Smooth muscle cell (in vitro differentiated cells): ENCODE measurements at regions not wholly inside any gene's neighbourhood (a gene's known extent, or its start where the extent isn't known, plus 50 kb on each side); places are given as distances from the start of the nearest gene placed in this dataset.
"Not testable (repeated sequence)": the region's sequence is repeated elsewhere in the genome, so short reads cannot be mapped to it uniquely, and the experiment has no call there.

ENCODE experiments used
- DNase-seq: peaks from one replicate; lab custom pipeline; 2025; ENCODE audit not compliant: unreplicated experiment; lab: John Stamatoyannopoulos, UW
- H2AFZ ChIP-seq: fragments of 200-600 bp; sonication (generic); 2 replicates; pipeline ENCODE4 v1.6.0; 2016; ENCODE audit warnings: antibody characterized with exemption, low read depth, mild to moderate bottlenecking
- H3F3A ChIP-seq: fragments of 200-600 bp; sonication (generic); 2 replicates; pipeline ENCODE4 v1.6.0; 2017; ENCODE audit warnings: antibody characterized with exemption, low read depth
- H3K27ac ChIP-seq: fragments of 200-600 bp; sonication (generic); 2 replicates; pipeline ENCODE4 v1.5.1; 2016; ENCODE audit warnings: low read depth, mild to moderate bottlenecking
- H3K27me3 ChIP-seq: fragments of 200-600 bp; sonication (generic); 2 replicates; pipeline ENCODE4 v1.6.1; 2016; ENCODE audit warnings: low read depth, mild to moderate bottlenecking
- H3K36me3 ChIP-seq: fragments of 200-600 bp; sonication (generic); 2 replicates; pipeline ENCODE4 v1.5.1; 2016; ENCODE audit warnings: low read depth
- H3K4me1 ChIP-seq: fragments of 200-600 bp; sonication (generic); 2 replicates; pipeline ENCODE4 v1.5.1; 2016; ENCODE audit warnings: low read depth
- H3K4me2 ChIP-seq: fragments of 200-600 bp; sonication (generic); 2 replicates; pipeline ENCODE4 v1.6.0; 2016; ENCODE audit warnings: mild to moderate bottlenecking
- H3K4me3 ChIP-seq: fragments of 200-600 bp; sonication (generic); 2 replicates; pipeline ENCODE4 v1.5.1; 2016; ENCODE audit warnings: mild to moderate bottlenecking
- H3K79me2 ChIP-seq: fragments of 200-600 bp; sonication (generic); 2 replicates; pipeline ENCODE4 v1.6.0; 2016; ENCODE audit warnings: low read depth, mild to moderate bottlenecking
- H3K9ac ChIP-seq: fragments of 200-600 bp; sonication (generic); 2 replicates; pipeline ENCODE4 v1.6.0; 2016; ENCODE audit warnings: low read depth
- H3K9me3 ChIP-seq: fragments of 200-600 bp; sonication (generic); replicated peaks from 2 replicates; pipeline ENCODE4 v1.5.1; 2016; ENCODE audit warnings: low read depth
- H4K20me1 ChIP-seq: fragments of 200-600 bp; sonication (generic); 2 replicates; pipeline ENCODE4 v1.6.0; 2016; ENCODE audit warnings: low read depth
- CTCF ChIP-seq: fragments of 200-600 bp; sonication (generic); IDR thresholded peaks from 2 replicates; pipeline ENCODE4 v1.5.1; 2017; ENCODE audit warnings: borderline replicate concordance, mild to moderate bottlenecking, antibody characterized with exemption; ENCODE audit not compliant: insufficient read depth, poor library complexity, severe bottlenecking
- WGBS: methylation state at CpG from one replicate; pipeline ENCODE4 v1.1.7; 2016; ENCODE audit warnings: low lambda C conversion rate; 5-methylcytosine and 5-hydroxymethylcytosine counted together

GRCh38 chr5:134471858-134472449 lies 53.5 kb upstream of the JADE2 start:
- not testable (repeated sequence) for H3F3A ChIP-seq, H4K20me1 ChIP-seq, H3K4me1 ChIP-seq, H3K9ac ChIP-seq, DNase-seq, H3K36me3 ChIP-seq, H3K9me3 ChIP-seq, H2AFZ ChIP-seq, H3K4me2 ChIP-seq, H3K27me3 ChIP-seq, H3K27ac ChIP-seq, H3K4me3 ChIP-seq, H3K79me2 ChIP-seq
- 90% methylated on average over 7 of the region's 7 CpGs for WGBS

- WGBS: 80% methylated on average over 3 of the region's 3 CpGs
- H3K9me3 ChIP-seq: no peaks in the 10 kb centered on the region
- H2AFZ ChIP-seq: no peak overlapping the region
- H3F3A ChIP-seq: no peaks in the 10 kb centered on the region
- H3K4me3 ChIP-seq: no peak overlapping the region
- peaks cover 5% of the 10 kb centered on the region for H3K4me1 ChIP-seq
- no peaks in the 10 kb centered on the region for H4K20me1 ChIP-seq
- H3K27me3 ChIP-seq: no peaks in the 10 kb centered on the region
- no peak for DNase-seq
- no peak overlapping the region for H3K27ac ChIP-seq
- no peak overlapping the region for H3K4me2 ChIP-seq
- H3K9ac ChIP-seq: no peak overlapping the region
- H3K36me3 ChIP-seq: no peaks in the 10 kb centered on the region
- no peak for TF ChIP-seq CTCF
- no peaks in the 10 kb centered on the region for H3K79me2 ChIP-seq
Observed at GRCh38 chr5:134468921-134469400, 56.5 kb upstream of the JADE2 start.

- H3F3A ChIP-seq: no peaks in the 10 kb centered on the region
- H3K4me2 ChIP-seq: peak overlapping the region; percentile 85
- TF ChIP-seq CTCF: no peak
- no peak for DNase-seq
- 97% methylated on average over 6 of the region's 6 CpGs for WGBS
- H3K4me3 ChIP-seq: no peak overlapping the region
- H3K27ac ChIP-seq: no peak overlapping the region
- H3K36me3 ChIP-seq: no peaks in the 10 kb centered on the region
- H4K20me1 ChIP-seq: no peaks in the 10 kb centered on the region
- H3K9ac ChIP-seq: no peak overlapping the region
- peak overlapping the region; percentile 64 for H2AFZ ChIP-seq
- peaks cover 5% of the 10 kb centered on the region for H3K4me1 ChIP-seq
- no peaks in the 10 kb centered on the region for H3K9me3 ChIP-seq
- no peaks in the 10 kb centered on the region for H3K79me2 ChIP-seq
- no peaks in the 10 kb centered on the region for H3K27me3 ChIP-seq
Observed at GRCh38 chr5:134467231-134467630, 55.5 kb upstream of the CDKN2AIPNL start.

GRCh38 chr5:134466241-134467069 lies 54.8 kb upstream of the CDKN2AIPNL start:
- peak overlapping the region; percentile 69 for H3K27ac ChIP-seq

More at GRCh38 chr5:134466241-134467069, 54.8 kb upstream of the CDKN2AIPNL start:
- no peaks in the 10 kb centered on the region for H3K79me2 ChIP-seq
- peaks cover 5% of the 10 kb centered on the region for H3K4me1 ChIP-seq
- no peaks in the 10 kb centered on the region for H3K36me3 ChIP-seq
- no peaks in the 10 kb centered on the region for H3K9me3 ChIP-seq
- H3K4me2 ChIP-seq: peak overlapping the region; percentile 85
- H2AFZ ChIP-seq: peak overlapping the region; percentile 64
- H4K20me1 ChIP-seq: no peaks in the 10 kb centered on the region
- peak; percentile 85 for DNase-seq
- no peaks in the 10 kb centered on the region for H3F3A ChIP-seq
- TF ChIP-seq CTCF: no peak
- H3K27me3 ChIP-seq: no peaks in the 10 kb centered on the region
- WGBS: 3% methylated on average over 24 of the region's 26 CpGs
- H3K9ac ChIP-seq: no peak overlapping the region
- peak overlapping the region; percentile 47 for H3K4me3 ChIP-seq
